A549 (cell line): ENCODE measurements at regions not wholly inside any gene's neighbourhood (a gene's known extent, or its start where the extent isn't known, plus 50 kb on each side); places are given as distances from the start of the nearest gene placed in this dataset.
"Not testable (repeated sequence)": the region's sequence is repeated elsewhere in the genome, so short reads cannot be mapped to it uniquely, and the experiment has no call there.

Experiments
- CEBPB ChIP-seq, 2 experiments: fragments of >200 bp in 1 of 2; sonication (Bioruptor Twin) in 1 of 2; formaldehyde crosslinking in 1 of 2; IDR thresholded peaks; 2 replicates each; pipeline ENCODE4 v1.6.1; 2012 to 2016
- CTCF ChIP-seq: fragments of >200 bp; sonication (Bioruptor Twin); formaldehyde crosslinking; IDR thresholded peaks from 3 replicates; pipeline ENCODE4 v1.5.1; 2016
- FOSL2 ChIP-seq, 2 experiments: fragments of 450-650 bp in 1 of 2; fragments of >200 bp in 1 of 2; sonication (Bioruptor Twin) in 1 of 2; formaldehyde crosslinking; IDR thresholded peaks; 2 replicates each; pipeline versions ENCODE4 v1.5.0 to v1.6.1; 2016 to 2020; ENCODE audit warnings: mild to moderate bottlenecking in 1 of 2, moderate library complexity in 1 of 2
- NFE2L2 ChIP-seq: fragments of 150-350 bp; conservative IDR thresholded peaks from 2 replicates; pipeline ENCODE4 v1.6.1; 2014; ENCODE audit warnings: low read length
- POLR2A ChIP-seq: IDR thresholded peaks from 2 replicates; pipeline ENCODE4 v1.6.1; 2012; ENCODE audit warnings: mild to moderate bottlenecking, low read length
- RFX5 ChIP-seq: fragments of 450-650 bp; IDR thresholded peaks from 2 replicates; pipeline ENCODE4 v1.7.1; 2014; ENCODE audit warnings: antibody characterized with exemption, mild to moderate bottlenecking, moderate library complexity

- TF ChIP-seq CTCF; NFE2L2; POLR2A; CEBPB (IDR thresholded peaks at IDR 0.05); FOSL2 (IDR thresholded peaks at IDR 0.05); FOSL2 (CRISPR knock-in tag; IDR thresholded peaks at IDR 0.05); RFX5: not testable (repeated sequence)
Measured at GRCh38 chr12:32022387-32022786, 63.2 kb downstream of the RESF1 start.
